HG03457 (cell line): ENCODE measurements at regions not wholly inside any gene's neighbourhood (a gene's known extent, or its start where the extent isn't known, plus 50 kb on each side); places are given as distances from the start of the nearest gene placed in this dataset.
"Not testable (repeated sequence)": the region's sequence is repeated elsewhere in the genome, so short reads cannot be mapped to it uniquely, and the experiment has no call there.

Experiments used
- ATAC-seq: cut with Tn5 transposase; IDR thresholded peaks from one replicate; pipeline ENCODE4 v1.9.1; 2021; ENCODE audit warnings: moderate number of reproducible peaks; ENCODE audit not compliant: unreplicated experiment

GRCh38 chr10:8830048-8830447 is 775.6 kb downstream of the GATA3 start:
- ATAC-seq = no peak

DNA sequence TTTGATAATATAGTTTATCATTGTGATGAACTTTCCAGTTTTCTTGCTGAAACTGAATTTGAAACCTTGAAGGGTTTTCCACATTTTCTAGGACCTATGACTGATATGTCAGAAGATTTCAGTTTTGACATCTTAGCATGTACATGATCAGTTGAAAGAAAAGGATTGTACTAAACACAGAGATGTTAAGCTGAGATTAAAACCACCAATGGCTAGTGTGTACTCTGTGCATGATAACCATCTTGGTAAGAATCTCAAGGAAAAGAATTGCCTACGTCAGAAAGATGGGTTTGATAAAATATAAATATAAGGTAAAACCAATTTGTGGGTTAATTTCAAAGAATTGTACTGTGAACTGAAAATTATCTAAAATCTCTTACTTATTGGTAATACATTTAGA is 776.4 kb downstream of the GATA3 start:
- no peak for ATAC-seq

GRCh38 chr10:8835453-8836167 is 781.1 kb downstream of the GATA3 start:
- ATAC-seq = no peak

- ATAC-seq = no peak
These were observed 785.9 kb downstream of the GATA3 start for GRCh38 chr10:8840356-8840755.

- no peak for ATAC-seq
These were observed 789.7 kb downstream of the GATA3 start for GRCh38 chr10:8844141-8844540.

GRCh38 chr10:8852546-8852945 is 798.1 kb downstream of the GATA3 start:
- no peak for ATAC-seq

DNA sequence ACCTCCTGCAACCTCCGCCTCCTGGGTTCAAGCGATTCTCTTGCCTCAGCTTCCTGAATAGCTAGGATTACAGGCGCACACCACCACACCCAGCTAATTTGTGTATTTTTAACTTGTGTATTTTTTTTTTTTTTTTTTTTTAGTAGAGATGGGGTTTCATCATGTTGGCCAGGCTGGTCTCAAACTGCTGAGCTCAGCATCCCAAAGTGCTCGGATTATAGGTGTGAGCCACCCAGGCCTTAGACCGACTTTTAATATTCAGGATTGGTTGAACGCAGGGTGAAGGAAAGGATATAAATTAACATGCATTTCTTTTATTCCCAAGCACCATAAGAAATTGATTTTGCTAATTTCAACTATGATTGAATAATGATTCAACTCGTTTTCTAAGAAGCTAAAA is 798.6 kb downstream of the GATA3 start:
- ATAC-seq = no peak

- ATAC-seq = not testable (repeated sequence)
These were observed 814.4 kb downstream of the GATA3 start for GRCh38 chr10:8868924-8869323.

DNA sequence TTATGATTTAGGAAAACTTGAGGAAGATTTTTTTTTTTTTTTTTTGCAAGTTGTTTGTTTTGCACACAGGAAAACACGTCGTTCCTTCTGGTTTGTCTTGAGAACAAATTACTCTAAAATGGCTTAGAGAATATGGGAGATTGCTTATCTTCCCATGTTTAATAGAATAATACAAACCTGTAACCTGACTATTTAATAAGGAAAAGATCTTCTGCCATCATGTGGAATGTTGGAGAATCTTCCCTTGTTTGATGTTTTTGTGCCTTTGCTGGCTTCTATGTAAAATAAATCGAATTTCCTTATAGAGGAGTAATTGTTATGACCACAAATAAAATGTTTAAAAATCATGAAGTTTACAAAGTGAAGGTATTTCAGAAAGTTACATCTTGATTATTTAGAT is 818.8 kb downstream of the GATA3 start:
- no peak for ATAC-seq

GRCh38 chr10:8874268-8874667 is 819.8 kb downstream of the GATA3 start:
- no peak for ATAC-seq

DNA sequence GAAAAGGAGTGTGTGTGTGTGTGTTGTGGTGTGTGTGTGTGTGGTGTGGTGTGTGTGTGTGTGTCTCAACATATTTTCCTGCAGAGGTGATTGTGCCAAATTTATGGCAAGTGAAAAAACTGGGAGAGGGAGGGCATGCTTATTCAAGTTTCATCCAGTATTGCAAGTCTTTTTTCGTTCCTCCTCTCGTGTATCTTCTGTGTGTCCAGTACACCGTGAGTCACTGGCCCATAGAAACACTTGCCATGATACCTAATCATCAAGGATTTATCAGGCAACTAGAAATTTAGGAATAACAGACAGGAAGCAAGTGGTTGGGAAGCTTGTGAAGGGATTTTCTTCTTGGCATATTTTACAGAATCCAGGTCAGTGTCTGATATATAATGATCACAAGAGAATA is 820.5 kb downstream of the GATA3 start:
- ATAC-seq = no peak

DNA sequence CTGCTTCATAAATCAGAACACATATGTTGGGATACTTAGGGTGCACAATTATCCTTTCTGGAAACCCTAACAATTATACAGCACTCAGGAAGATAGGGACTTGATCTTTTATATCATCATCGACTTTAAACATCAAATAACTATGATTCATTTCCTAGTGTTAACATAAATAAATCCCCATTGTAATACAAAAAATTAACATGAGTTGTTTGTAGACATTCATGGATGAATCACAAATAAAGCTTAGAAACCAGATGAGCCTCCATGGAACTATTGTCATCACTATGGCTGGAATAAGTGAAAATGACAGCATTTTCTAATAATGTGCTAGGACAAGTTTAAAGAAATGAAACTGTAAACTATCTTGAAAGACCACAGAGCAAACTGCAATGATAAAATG is 821.7 kb downstream of the GATA3 start:
- ATAC-seq = no peak

- no peak for ATAC-seq
These were observed 835.0 kb downstream of the GATA3 start for GRCh38 chr10:8889538-8889937.

GRCh38 chr10:8893102-8893501 is 838.6 kb downstream of the GATA3 start:
- ATAC-seq = no peak

DNA sequence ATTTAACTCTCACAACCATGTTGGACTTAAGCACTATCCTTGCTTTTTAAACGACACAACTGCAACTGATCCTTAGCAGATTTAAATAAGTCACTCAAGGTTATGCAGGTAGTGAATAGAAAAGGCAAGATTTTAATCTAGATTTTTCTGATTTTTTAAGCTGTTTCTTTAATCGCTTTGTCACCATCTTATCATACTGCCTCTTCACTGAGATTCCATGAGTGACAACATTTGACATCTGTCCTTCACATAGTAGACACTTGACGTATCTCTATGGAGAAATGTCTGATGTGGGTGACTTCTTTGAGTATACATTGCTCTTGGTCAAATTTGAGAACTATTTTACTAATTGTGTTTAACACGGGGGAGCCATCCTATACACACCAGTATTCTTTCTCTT is 839.7 kb downstream of the GATA3 start:
- ATAC-seq = no peak

GRCh38 chr10:8897769-8898168 is 843.3 kb downstream of the GATA3 start:
- ATAC-seq = no peak

DNA sequence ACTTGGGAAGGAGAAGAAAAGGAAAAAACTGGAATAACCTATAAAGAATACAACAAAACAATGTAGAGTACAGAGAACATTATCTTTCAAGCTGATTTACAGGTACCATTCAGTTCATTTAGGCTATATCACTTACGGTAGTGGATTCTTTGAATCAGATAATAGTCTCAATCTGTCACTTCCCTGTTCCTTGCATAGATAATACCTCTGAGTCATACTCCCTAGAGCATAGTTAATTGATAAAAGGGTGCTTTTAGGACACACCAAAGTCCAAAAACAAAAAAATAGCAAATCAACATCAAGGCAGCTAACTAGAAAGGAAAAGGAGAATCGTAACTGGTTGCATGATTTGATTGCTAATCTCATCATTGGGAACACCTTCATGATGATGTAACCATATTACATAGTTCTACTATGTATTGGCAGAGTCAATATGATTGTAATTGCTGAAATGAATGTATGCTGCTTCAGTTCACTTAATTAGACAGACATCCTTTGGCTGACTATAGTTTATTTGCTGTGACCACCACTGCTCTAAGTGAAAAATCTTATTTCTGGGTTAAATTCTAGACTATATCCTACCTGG is 844.4 kb downstream of the GATA3 start:
- ATAC-seq = no peak

DNA sequence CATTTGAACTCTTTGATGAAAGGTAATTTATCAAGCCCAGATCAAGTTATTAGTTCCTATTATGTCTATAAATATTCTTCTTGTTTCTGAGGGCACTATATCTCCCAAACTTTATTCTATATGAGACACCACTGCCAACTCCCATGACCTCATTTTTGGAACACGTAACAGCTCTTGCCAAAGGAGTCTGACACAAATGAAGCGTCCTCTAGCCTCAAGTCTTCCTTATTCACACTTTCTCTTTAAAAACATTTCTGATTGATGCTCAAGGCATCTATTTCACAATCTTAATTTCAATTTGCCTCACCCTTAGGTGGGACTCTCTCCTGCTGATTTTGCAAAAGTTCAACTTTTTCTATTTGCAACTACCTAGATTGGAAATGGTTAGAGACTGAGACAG is 848.4 kb downstream of the GATA3 start:
- ATAC-seq = no peak

DNA sequence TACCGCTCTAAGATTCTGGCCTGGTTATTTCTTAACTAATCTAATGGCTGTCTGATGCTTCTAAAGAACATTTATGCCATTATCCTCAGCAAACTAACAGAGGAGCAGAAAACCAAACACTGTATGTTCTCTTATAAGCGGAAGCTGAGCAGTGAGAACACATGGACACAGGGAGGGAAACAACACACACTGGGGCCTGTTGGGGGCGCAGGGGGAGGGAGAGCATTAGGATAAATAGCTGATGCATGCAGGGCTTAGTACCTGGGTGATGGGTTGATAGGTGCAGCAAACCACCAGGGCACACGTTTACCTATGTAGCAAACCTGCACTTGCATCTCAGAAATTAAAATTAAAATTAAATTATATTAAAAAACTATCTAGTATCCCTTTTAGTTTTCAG is 853.5 kb downstream of the GATA3 start:
- no peak for ATAC-seq

- ATAC-seq = no peak
These were observed 855.8 kb downstream of the GATA3 start for GRCh38 chr10:8910314-8910713.

DNA sequence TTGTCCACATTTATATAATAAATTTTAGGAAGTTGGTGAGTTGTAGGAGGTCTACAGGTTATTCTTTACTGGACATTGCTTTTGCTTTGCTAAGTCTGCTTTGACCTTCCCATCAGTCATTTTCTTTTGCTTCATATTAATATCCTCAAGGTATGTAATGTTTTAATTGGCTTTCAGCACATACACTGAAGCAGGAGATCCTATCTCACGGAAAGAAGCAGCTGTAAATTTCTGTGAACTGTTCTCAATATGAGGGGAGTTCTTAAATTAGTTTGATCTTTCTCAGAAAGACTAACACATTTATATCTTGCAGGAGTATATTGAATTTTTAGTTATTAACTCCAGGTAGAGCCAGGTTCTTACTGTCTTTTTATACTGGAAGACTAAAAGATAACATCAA is 856.5 kb downstream of the GATA3 start:
- no peak for ATAC-seq

DNA sequence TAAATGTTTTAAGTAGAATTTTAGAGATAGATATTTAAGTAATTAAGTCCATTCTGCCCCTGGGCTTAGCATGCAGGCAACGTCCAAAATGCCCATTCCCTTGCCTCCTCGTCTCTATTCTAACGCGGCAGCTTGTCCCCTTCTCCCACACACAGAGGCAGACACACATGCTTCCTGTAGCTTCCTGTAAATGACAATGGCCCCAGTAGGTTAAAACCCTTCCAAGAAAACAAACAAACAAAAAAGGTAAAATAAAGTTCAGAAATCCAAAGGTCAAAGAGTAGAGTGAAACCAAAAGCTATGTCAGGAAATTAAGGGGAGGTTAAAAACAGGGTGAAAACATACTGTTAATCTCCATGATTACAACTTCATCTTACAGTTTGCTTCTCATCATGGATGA is 857.6 kb downstream of the GATA3 start:
- ATAC-seq = no peak

DNA sequence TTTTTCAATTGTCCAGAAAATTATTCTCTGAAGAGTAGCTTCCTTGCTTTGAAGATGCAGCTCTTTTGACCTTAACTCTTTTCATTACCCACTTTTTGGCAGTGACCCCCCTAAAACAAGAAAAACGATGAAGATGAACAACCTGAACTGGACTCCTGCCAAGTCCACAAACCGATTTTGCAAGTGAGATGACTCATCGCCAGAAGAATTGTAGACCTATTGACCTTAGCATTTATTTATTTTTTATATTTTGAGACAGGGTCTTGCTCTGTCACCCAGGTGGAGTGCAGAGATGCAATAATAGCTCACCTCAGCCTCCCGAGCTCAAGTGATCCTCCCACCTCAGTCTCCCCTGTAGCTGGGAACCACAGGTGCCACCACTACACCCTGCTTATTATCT is 859.2 kb downstream of the GATA3 start:
- ATAC-seq = no peak
